ENCODE measurements at regions not wholly inside any gene's neighbourhood (a gene's known extent, or its start where the extent isn't known, plus 50 kb on each side); places are given as distances from the start of the nearest gene placed in this dataset.

DNA sequence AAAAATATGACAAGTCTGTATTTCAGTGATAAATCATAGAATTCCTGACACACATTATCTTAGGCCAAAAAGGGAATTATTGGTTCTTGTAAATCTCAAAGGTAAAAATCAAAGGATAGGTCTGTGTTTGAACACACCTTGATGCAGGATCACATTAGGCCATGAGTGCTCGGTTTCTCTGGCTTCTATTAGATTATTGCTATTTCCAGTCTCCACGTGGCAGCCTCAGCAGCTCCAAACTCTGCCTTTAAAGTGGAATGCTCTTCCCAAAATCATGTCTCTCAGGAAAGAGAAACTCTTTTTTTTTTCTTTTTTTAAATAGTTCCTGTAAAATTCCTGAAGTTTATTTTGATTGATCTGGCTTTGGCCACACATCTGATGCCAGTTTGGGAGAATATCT, 105.6 kb upstream of the FRMD6 start:
- no peak for DNase-seq (ENCODE audit: low read depth in 2 of 2)

DNA sequence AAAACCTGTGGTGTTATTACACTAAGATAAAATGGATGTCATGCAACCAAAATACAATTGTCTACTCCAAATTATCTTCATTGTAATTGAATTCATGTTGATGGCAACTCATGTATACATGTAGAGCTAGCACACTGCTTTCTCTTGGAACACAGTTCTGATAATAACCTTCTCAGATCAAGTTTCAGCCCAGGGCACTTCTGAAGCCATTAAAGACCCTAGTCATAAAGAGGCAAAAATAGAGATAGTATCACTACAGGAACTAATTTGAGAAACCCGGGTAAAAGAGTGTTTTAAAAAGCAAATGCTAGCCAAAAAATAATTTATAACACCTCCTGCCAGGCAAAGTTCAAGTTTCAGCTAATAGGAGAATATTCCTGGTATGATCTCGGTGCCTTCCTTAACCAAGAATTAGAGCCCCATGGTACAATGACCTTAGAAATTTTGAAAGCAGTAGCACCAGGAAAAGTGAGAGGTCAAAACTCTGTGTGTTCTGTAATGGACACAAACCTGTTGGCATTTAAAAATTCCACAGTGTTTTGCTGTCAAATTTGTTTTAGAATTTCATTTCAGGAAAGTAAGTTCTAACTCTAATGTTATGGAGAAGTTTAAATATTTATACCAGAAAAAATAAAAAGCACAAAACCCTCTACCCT, 105.0 kb upstream of the FRMD6 start:
- DNase-seq (ENCODE audit: low read depth in 2 of 2): no peak

DNA sequence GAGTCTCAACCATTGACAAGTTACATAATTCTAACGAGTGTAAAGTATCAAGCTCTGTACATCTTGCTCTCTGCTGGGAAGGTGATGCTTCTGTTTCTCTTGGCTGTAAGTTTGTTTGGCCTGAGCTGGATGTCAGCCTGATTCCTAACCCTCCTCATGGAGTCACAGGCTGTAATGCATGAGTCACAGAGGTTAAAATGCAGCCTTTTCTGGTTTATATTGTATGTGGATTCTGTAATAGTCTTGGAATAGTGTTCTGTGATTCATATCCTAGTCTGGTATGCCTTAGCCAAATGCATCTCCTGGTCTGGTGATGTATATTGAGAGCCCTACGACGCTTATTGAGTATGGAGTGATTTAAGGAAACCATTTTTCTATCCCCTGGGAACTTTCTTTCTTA, 104.5 kb upstream of the FRMD6 start:
- no peak for DNase-seq (ENCODE audit: low read depth in 2 of 2)

DNA sequence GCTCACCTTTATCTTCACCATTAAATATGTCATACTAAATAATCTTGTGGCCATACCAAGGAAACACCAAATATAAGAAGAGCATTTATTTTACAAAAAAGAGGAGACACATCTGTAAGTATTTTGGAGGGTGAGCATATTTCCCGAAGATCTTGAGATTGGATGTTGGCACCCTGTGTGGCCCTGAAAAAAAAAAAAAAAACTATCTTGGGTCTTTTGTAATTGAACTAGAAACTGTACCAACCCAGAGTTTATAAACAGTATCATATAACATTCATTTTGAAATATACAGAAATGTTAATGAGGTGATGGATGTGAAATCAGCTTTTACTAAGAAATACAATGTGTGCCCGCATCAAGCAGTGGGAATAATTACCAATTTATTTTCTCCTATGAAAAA, 104.0 kb upstream of the FRMD6 start:
- no peak for DNase-seq (ENCODE audit: low read depth in 2 of 2)

DNA sequence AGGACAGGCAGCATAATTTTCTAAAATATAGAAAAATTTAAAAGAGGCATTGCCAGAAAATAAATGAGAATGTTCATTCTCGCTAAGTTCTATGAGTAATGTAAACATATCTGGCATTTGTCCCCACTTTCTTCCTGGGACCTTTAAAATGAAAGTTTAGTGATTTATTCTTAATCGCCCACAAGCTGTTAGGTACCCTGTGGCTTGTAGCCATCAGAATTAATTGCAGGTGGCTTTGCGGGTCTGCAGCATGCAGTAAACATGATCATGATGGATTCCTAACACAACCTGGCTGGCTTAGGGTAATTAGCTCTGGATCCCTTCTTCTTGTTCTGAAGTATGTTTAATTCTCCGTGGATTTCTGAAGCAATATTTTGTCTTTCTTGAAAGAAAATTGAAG, 103.5 kb upstream of the FRMD6 start:
- no peak for DNase-seq (ENCODE audit: low read depth in 2 of 2)

DNA sequence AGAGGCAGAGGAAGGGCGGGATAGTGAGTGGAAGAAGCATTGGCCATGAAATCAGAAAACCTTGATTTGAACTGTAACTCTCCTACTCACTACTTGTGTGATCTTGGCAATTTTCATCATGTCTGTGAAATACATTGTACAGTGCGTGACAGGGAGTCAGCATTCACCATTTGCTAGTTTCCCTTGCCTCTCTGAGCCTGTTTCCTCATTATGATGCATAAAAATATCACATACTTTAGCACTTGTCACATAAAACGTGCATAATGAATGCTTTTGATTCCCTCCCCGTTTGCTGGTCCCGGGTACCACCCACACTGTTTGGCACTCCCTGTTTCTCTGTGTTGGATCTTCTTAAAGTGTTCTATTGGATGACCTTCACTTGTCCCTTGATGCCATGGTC, 101.1 kb upstream of the FRMD6 start:
- no peak for DNase-seq (ENCODE audit: low read depth in 2 of 2)

DNA sequence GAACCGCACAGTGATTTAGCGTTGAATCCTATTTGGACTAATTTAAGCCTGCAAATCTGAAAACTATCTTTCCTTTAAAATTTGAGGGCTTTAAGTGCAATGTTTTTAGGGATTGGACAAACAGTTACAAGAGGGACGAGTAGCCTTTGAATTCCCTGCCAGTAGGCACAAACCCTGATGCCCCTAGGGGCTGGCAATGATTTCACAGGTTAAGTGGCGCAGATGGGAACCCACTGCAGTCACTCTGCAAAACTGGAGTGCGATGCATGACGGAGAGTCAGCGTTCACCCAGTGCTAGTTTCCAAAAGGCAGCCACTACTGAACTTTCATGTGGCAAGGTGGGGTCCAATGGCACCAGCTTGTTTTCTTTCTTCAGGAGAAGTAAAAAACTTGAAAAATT, 99.4 kb upstream of the FRMD6 start:
- no peak for DNase-seq (ENCODE audit: low read depth in 2 of 2)

DNA sequence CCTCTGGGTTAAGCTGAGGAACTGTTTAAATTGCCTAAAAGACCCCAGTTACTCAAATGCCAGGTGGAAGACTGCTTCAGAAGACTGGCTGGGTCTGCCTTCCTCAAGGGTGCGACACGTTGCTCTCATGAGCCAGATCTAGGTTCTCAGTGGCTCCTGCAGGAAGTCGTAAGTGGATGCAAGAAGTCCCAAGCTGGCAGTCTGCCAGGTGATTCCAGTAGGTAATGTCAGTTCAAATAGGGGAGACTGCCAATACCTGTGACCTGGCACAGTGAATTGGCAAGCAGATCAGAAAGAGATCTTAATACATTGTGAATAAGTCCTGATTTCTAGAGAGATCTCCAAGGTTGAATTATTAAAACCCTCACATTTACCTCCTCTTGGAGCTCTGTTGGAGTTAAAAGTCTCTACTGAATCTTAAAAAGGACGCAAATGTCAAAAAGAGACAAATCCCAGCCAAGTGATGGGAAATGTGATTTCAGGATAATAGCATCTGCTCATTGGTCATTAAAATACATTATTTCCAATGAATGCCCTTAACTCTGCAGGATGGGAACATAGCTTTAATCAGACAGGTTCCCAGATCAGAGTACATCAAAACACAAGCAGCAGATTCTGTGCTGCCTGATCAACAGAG, 98.8 kb upstream of the FRMD6 start:
- DNase-seq (ENCODE audit: low read depth in 2 of 2): no peak

DNA sequence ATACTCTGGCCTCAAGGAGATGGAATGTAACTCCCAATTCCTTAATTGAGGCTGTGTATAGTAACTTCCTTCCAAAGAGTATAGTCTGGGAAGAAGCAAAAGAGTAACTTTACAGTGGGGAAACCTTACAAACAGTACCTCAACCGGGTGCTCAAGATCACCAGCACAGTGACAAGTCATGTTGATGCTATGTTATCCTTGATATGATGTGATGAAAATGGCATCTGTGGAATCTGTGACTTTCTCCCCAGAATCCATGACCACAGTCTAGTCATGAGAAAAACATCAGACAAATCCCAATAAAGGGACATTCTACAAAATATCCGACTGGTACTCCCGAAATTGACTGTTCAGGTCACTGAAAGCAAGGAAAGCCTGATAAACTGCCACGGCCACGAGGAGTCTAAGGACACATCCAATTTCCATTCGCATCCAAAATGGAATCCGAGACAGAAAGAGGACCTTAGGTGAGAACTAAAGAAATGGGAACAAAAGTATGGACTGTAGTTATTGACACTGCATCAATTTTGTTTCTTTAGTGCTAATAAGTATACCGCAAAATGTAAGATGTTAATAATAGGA, 97.3 kb upstream of the FRMD6 start:
- DNase-seq (ENCODE audit: low read depth in 2 of 2): no peak

DNA sequence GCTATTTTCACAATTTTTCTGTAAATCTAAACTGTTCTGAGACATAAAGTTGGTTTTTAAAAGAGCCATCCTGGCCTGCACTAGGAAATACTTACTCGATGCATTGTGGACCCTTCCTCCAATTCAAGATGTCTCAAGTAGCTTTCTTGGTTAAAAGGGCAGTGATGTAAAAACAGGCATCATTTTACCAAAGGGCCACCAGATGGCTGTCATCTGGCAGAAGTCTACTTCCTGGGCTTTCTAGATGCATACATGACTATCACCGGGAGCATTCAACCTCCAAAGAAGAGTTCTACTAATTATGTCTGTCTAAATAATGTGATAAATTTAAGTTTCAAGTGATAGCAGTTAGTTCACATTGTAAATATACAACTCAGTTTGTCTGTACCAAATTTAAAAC, 96.8 kb upstream of the FRMD6 start:
- DNase-seq (ENCODE audit: low read depth in 2 of 2): no peak

DNA sequence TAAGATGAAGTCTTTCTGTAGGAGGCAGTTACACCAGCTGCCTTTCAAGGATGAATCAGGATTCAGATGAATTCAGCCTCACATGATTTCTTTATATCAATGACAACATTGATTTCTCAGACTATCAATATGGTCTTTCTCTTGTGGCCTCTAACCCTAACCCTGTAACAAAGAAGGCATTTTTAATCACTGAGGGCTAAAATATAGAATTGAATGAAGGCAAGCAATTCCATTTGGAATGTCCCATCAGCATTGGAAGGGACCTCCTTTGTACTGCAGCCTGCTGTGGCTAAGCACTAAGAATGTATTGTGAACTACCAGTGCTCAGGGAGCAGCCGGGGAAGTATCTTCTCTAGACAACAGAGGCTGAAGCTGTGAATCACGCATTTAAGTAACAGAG, 90.6 kb upstream of the FRMD6 start:
- DNase-seq (ENCODE audit: low read depth in 2 of 2): no peak

DNA sequence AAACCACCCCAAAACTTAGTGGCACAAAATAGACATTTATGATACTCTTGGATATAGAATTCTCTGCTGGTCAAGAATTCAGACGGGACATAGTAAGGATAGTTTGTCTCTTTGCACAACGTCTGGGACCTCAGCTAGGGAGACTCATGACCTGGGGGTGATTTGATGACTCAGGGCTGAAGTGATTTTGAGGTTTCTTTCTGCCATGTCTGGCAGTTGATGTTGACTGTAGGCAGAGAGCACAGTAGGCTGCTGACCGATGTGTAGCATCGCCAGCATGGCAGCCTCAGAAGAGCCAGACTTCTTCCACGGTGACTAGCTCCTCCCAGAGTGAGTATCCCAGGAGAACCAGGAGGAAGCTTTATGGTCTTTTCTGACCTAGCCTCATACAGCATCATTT, 88.9 kb upstream of the FRMD6 start:
- no peak for DNase-seq (ENCODE audit: low read depth in 2 of 2)

DNA sequence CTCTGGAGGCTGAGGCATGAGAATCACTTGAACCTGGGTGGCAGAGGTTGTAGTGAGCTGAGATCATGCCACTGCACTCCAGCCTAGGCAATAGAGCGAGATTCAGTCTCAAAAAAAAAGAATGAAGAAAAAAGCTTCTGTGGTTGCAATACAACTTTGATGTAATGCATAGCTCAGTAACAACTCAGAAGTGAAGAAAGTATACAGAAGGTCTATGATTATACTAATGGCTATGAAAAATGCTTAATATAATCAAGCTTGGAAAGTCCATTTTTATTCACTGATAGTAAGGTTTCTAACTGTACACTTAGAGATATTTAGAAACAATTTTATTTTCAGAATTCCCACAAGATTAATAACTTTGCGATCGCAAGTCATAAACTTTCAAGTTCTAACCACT, 88.2 kb upstream of the FRMD6 start:
- no peak for DNase-seq (ENCODE audit: low read depth in 2 of 2)

DNA sequence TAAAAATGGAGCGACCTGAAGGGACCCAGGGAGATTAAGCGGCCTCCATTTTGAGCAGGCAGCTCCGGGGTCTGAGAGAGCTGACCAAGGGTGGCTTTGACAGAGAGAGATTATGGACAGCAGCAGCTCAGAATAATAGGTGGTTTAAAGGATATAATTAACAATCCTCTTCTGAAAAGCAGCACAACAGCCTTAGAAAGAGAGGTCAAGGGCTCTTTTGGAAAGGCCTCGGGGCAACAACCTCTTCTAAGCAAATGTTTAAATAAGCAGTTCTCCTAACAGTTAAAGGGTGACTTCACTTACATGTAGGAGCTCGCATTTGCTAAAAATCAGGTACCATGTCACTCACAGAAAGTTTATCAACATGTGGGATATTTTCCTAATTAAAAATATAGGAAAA, 87.2 kb upstream of the FRMD6 start:
- DNase-seq (ENCODE audit: low read depth in 2 of 2): no peak

DNA sequence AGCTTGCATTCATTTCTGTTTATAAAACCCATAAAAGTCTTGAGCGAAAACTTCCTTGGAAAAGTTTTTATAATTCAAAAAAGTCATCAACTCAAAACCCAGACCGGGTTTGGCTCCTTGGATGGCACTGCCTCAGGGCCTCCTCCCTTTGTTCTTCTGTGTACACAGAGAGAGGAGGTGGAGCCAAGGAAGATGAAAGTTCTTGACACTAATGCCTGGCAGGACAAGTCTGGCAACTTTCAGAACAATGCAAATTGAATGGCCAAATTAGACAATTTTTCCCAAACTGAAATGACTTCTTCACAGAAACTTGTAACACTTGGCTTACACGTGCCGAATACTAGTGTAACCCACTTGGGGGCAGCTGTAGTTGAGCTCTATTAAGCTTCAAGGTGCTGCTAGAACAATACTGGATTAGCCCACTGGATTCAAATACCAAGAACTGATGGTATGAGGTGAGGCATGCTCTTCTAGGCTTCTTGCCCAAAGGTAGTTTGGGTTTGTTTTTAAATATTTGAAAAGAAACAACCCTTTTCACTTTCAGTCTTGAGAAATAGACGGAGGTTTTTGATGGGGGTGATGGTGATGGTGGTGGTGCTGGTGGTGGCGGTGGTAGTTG, 86.6 kb upstream of the FRMD6 start:
- no peak for DNase-seq (ENCODE audit: low read depth in 2 of 2)

DNA sequence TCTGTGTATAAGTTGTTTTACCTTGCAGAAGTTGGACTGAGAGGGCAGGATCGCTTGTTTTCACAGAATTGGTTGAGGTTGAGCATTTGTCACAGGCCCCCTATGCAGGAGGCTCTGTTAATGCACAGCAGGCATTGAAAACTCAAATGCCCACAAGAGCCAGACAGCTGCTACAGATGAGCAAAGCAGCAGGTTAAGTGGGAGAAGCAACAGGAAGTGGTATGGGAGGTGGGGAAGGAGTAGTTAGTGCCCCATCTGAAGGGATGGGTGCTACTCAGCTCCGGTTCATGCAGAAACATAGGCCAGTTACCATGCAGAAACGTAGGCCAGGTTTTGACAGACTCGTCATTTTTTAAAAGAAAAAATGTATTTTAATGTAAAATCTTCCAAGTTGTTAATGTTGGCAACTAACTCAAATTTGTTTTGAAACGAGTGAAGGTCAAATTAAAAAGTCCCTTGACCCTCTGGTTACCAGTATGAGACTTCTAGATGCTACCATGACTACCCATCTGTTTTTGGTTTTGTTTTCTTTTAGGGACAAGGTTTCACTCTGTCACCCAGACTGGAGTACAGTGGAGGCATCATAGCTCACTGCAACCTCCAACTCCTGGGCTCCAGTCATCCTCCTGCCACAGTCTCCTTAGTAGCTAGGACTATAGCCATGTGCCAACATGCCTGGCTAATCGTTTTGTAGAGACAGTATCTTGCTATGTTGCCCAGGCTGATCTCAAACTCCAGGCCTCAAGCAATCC, 84.7 kb upstream of the FRMD6 start:
- no peak for DNase-seq (ENCODE audit: low read depth in 2 of 2)

DNA sequence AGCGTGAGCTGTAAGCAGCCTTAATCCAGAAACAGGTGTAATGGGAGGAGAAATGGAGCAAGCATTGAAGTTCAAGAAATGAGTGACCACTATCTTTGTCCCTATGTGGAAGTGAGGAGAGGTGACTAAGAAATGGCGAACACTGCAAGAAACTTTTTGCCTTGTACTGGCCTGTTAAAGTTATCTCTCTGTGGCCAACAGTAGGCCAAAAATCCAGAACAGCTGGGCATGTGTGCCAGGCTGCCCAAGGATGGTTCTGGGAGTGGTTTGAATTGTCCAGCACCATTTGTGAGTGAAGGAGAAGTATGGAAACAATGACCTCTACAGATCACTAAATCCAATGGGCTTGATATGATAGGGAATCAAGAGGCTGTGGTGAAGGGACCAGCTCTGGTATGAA, 83.3 kb upstream of the FRMD6 start:
- no peak for DNase-seq (ENCODE audit: low read depth in 2 of 2)

DNA sequence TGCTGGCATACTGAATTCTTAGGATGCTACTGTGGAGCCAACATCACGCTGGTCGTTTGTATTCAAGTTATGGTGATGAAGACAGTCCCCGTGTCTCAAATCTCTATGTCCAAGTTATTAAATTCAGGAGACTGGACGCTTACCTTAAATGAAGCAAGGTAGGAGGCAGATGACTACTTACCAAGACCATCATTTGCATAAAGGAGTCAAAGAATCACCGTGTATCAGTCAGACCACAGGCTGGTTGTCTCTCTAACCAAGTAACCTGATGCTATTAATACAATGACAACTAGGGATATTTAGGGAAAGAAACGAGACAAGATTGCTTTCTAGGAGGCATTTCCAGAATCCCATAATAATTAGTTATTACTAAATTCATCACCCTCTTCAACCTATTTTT, 78.1 kb upstream of the FRMD6 start:
- DNase-seq (ENCODE audit: low read depth in 2 of 2): no peak

DNA sequence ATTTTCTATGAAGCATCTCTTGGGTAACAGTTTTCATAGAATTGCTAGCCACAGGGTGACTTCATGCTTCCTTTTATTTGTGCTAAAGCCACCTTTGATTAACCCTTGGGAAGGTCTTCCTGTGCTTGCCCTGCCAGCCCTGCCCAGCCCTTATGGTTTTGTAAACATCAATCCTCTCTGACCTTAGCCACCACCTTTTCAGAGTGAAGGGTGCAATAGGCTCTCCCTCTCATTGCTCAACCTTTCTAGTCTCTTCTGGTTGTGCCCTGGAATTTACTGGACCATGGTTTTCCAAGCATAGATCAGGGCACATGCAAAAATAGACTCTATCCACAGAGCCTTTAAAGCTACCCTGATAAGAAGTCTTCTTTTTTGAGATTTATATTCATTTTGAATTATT, 77.7 kb upstream of the FRMD6 start:
- DNase-seq (ENCODE audit: low read depth in 2 of 2): no peak

DNA sequence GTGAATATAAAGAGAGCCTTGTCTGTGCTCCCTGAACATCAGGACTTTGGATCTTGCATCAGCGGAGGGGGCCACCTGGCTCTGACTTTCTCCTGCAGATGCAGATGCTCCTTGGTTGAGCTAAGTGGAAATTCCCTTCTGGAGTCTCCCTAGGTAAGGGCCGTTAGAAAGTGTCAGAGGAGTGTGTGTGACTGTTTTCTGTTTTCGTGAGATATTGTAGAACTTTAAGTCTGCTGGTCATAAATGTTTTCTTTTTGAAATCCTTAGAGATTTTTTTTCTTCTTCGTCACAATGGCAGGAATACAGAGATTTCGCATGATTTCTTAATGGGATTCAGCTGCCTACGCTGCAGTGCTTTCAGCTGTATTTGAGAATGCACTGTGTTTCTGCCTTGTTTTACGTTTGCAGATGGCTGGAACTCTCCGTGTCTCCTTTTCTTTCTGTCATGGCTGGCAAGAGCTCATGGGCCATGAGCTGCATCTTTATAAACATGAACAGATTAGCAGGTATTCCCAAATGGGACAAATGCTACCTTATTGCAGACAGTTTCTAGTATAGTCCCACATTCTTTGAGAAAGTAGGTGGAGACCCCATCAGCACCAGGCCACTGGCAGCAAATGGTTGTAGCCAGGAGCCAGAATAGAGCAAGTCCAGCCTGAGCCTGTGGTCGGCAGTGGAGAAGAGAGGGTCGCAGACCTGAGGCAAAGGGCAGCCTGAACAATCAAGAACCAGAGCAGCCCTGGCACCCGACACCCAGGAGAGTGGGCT, 76.2 kb upstream of the FRMD6 start:
- no peak for DNase-seq (ENCODE audit: low read depth in 2 of 2)

DNA sequence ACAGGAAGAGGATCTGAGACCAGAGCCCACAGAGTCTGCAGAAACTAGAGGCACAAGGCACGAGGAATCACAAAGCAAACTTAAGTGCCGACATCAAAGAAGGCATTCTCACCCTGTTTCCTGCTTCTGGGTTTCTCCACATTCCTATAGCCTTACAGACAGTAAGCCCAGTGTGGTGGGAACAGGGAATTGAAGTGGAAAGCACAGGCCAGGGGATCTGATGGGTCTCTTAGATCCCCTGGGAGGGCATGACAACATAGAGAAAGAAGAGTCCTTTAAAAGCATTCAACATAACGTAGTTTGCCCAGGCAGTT, 75.6 kb upstream of the FRMD6 start:
- DNase-seq (ENCODE audit: low read depth in 2 of 2): no peak

DNA sequence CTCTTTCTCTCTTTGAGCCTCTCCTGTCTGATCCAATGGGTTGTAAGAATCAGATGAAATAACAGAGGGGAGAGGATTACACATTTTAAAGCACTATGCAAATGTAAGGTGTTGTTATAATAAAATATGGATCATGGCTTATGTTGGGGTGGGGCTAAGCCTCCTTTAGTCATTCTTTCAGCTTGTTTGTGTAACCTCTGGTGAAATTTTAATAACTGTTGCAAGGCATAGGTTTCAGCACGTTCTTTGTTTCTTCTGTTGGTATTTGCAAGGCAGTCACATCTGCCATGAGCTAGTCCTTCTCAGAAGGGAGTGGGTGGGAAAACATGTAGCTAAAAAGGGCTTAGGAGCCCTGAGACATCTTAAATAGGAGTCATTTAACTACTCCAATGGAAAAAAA, 74.8 kb upstream of the FRMD6 start:
- no peak for DNase-seq (ENCODE audit: low read depth in 2 of 2)

All from stimulated activated CD4-positive, alpha-beta T cell treated with anti-CD3 and anti-CD28 coated beads, Interleukin-1b, Interleukin-23, amount 100 ng/mL, for 4 hours (primary cell).